ENCODE measurements at regions not wholly inside any gene's neighbourhood (a gene's known extent, or its start where the extent isn't known, plus 50 kb on each side); places are given as distances from the start of the nearest gene placed in this dataset.
A peak's percentile ranks its signal among the peaks of the same experiment; 100 is the strongest.

- TF ChIP-seq CTCF (conservative IDR thresholded peaks at IDR 0.05) (no peak), EZH2 (IDR thresholded peaks at IDR 0.05; ENCODE audit: low read depth) (no peak)
- no peak overlapping the region for H3K4me2 ChIP-seq
- no peaks in the 10 kb centered on the region for H4K20me1 ChIP-seq (ENCODE audit: insufficient read depth)
- H3K79me2 ChIP-seq (ENCODE audit: low read depth) = no peaks in the 10 kb centered on the region
- H2AFZ ChIP-seq = no peak overlapping the region
- intact Hi-C loops (cut with micrococcal nuclease; ENCODE audit: unreplicated experiment) = no loop called here
- H3K4me1 ChIP-seq (replicated peaks; ENCODE audit: insufficient read depth) = no peaks in the 10 kb centered on the region
- no peaks in the 10 kb centered on the region for H3K9me3 ChIP-seq (ENCODE audit: insufficient read depth, low read depth)
- H3K36me3 ChIP-seq (ENCODE audit: low read depth) = no peaks in the 10 kb centered on the region
- H3K27me3 ChIP-seq (ENCODE audit: insufficient read depth, low read depth) = no peaks in the 10 kb centered on the region
- H3K9me2 ChIP-seq (ENCODE audit: insufficient read depth) = no peaks in the 10 kb centered on the region; the same call in 1 of the 2 replicates
- no peak overlapping the region for H3K27ac ChIP-seq
- no peak overlapping the region for H3K4me3 ChIP-seq
- CTCF ChIA-PET = no interaction called here
- POLR2A ChIA-PET (ENCODE audit: unreplicated experiment) = no interaction called here
- no peaks in the 10 kb centered on the region for H3F3A ChIP-seq (ENCODE audit: insufficient read depth, low read depth)
- no peak for DNase-seq
- no TSS peak for BruUV-seq (replicated peaks)
Observed at GRCh38 chr6:55943329-55943728, 67.9 kb upstream of the BMP5 start.

GRCh38 chr6:55941702-55942101, 66.3 kb upstream of the BMP5 start:
- no TSS peak for BruUV-seq (replicated peaks)
- no peaks in the 10 kb centered on the region for H3K36me3 ChIP-seq (ENCODE audit: low read depth)
- no peak overlapping the region for H3K27ac ChIP-seq
- H3K9me2 ChIP-seq (ENCODE audit: insufficient read depth) = no peaks in the 10 kb centered on the region; the same call in 1 of the 2 replicates
- no peaks in the 10 kb centered on the region for H3K9me3 ChIP-seq (ENCODE audit: insufficient read depth, low read depth)
- no peak overlapping the region for H3K4me3 ChIP-seq
- H3K27me3 ChIP-seq (ENCODE audit: insufficient read depth, low read depth) = no peaks in the 10 kb centered on the region
- no peak overlapping the region for H3K4me2 ChIP-seq
- POLR2A ChIA-PET (ENCODE audit: unreplicated experiment) = no interaction called here
- H3K4me1 ChIP-seq (replicated peaks; ENCODE audit: insufficient read depth) = no peaks in the 10 kb centered on the region
- CTCF ChIA-PET = no interaction called here
- H3K79me2 ChIP-seq (ENCODE audit: low read depth) = no peaks in the 10 kb centered on the region
- intact Hi-C loops (cut with micrococcal nuclease; ENCODE audit: unreplicated experiment) = no loop called here
- no peak for DNase-seq
- no peaks in the 10 kb centered on the region for H4K20me1 ChIP-seq (ENCODE audit: insufficient read depth)
- no peaks in the 10 kb centered on the region for H3F3A ChIP-seq (ENCODE audit: insufficient read depth, low read depth)
- TF ChIP-seq CTCF (conservative IDR thresholded peaks at IDR 0.05) = no peak; the same call in 1 of the 2 replicates
- TF ChIP-seq EZH2 (IDR thresholded peaks at IDR 0.05; ENCODE audit: low read depth) = no peak
- no peak overlapping the region for H2AFZ ChIP-seq

- no TSS peak for BruUV-seq (replicated peaks)
- ChIA-PET CTCF (interaction anchor here (0.7 kb wide), 1 partner anchor 560 kb away, joined by 3 read pairs; no protein-coding TSS in a partner anchor), POLR2A (ENCODE audit: unreplicated experiment) (interaction anchor here (0.6 kb wide), 1 partner anchor 163 kb away, joined by 5 read pairs; no protein-coding TSS in a partner anchor)
- intact Hi-C loops (cut with micrococcal nuclease; ENCODE audit: unreplicated experiment) = no loop called here
- Histone ChIP-seq H3F3A (ENCODE audit: insufficient read depth, low read depth) (no peaks in the 10 kb centered on the region), H3K4me2 (no peak overlapping the region), H3K27ac (no peak overlapping the region), H3K4me3 (no peak overlapping the region), H3K27me3 (ENCODE audit: insufficient read depth, low read depth) (no peaks in the 10 kb centered on the region), H3K36me3 (ENCODE audit: low read depth) (no peaks in the 10 kb centered on the region), H4K20me1 (ENCODE audit: insufficient read depth) (no peaks in the 10 kb centered on the region), H3K79me2 (ENCODE audit: low read depth) (no peaks in the 10 kb centered on the region), H3K4me1 (replicated peaks; ENCODE audit: insufficient read depth) (no peaks in the 10 kb centered on the region), H3K9me3 (ENCODE audit: insufficient read depth, low read depth) (no peaks in the 10 kb centered on the region), H2AFZ (peak overlapping the region; percentile 34; the same call in 1 of the 2 replicates), H3K9me2 (ENCODE audit: insufficient read depth) (no peaks in the 10 kb centered on the region)
- no peak for DNase-seq
- TF ChIP-seq EZH2 (IDR thresholded peaks at IDR 0.05; ENCODE audit: low read depth) (no peak), CTCF (conservative IDR thresholded peaks at IDR 0.05) (no peak)
Observed at GRCh38 chr6:55937951-55938690, 62.7 kb upstream of the BMP5 start.
